ENCODE measurements at regions not wholly inside any gene's neighbourhood (a gene's known extent, or its start where the extent isn't known, plus 50 kb on each side); places are given as distances from the start of the nearest gene placed in this dataset.

GRCh38 chr5:9782826-9783560 lies 152.8 kb upstream of the TAS2R1 start:
- no peak for TF ChIP-seq ZNF221 (tag by site-specific recombination; IDR thresholded peaks at IDR 0.05; ENCODE audit: borderline replicate concordance)
- TF ChIP-seq, protein P1, sequence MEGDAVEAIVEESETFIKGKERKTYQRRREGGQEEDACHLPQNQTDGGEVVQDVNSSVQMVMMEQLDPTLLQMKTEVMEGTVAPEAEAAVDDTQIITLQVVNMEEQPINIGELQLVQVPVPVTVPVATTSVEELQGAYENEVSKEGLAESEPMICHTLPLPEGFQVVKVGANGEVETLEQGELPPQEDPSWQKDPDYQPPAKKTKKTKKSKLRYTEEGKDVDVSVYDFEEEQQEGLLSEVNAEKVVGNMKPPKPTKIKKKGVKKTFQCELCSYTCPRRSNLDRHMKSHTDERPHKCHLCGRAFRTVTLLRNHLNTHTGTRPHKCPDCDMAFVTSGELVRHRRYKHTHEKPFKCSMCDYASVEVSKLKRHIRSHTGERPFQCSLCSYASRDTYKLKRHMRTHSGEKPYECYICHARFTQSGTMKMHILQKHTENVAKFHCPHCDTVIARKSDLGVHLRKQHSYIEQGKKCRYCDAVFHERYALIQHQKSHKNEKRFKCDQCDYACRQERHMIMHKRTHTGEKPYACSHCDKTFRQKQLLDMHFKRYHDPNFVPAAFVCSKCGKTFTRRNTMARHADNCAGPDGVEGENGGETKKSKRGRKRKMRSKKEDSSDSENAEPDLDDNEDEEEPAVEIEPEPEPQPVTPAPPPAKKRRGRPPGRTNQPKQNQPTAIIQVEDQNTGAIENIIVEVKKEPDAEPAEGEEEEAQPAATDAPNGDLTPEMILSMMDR (tag by site-specific recombination; IDR thresholded peaks at IDR 0.05) = no peak
- TF ChIP-seq ZNF23 (tag by site-specific recombination; IDR thresholded peaks at IDR 0.05; ENCODE audit: borderline replicate concordance) = no peak
- no peak for TF ChIP-seq ZNF114 (tag by site-specific recombination; IDR thresholded peaks at IDR 0.05)

Measured in HEK293 (cell line).